ENCODE measurements at regions not wholly inside any gene's neighbourhood (a gene's known extent, or its start where the extent isn't known, plus 50 kb on each side); places are given as distances from the start of the nearest gene placed in this dataset.
A peak's percentile ranks its signal among the peaks of the same experiment; 100 is the strongest.
"Not testable (repeated sequence)": the region's sequence is repeated elsewhere in the genome, so short reads cannot be mapped to it uniquely, and the experiment has no call there.

GRCh38 chr10:47599657-47600056 lies 76.2 kb upstream of the AGAP9 start:
- not testable (repeated sequence) for H3K27me3 Mint-ChIP-seq; H3K27ac Mint-ChIP-seq; ATAC-seq (ENCODE audit: low read depth); H3K36me3 Mint-ChIP-seq; H3K4me3 Mint-ChIP-seq; H3K4me1 Mint-ChIP-seq; H3K9me3 Mint-ChIP-seq; DNase-seq (ENCODE audit: low spot score in 2 of 2)

GRCh38 chr10:47593805-47594204 lies 70.4 kb upstream of the AGAP9 start:
- not testable (repeated sequence) for ATAC-seq (ENCODE audit: low read depth); H3K27ac Mint-ChIP-seq; DNase-seq (ENCODE audit: low spot score in 2 of 2); H3K36me3 Mint-ChIP-seq; H3K4me1 Mint-ChIP-seq; H3K27me3 Mint-ChIP-seq; H3K9me3 Mint-ChIP-seq; H3K4me3 Mint-ChIP-seq

GRCh38 chr10:47593129-47593528 lies 69.7 kb upstream of the AGAP9 start:
- not testable (repeated sequence) for H3K4me3 Mint-ChIP-seq; ATAC-seq (ENCODE audit: low read depth); H3K27ac Mint-ChIP-seq; H3K4me1 Mint-ChIP-seq; H3K9me3 Mint-ChIP-seq; H3K36me3 Mint-ChIP-seq; H3K27me3 Mint-ChIP-seq; DNase-seq (ENCODE audit: low spot score in 2 of 2)

- not testable (repeated sequence) for H3K27me3 Mint-ChIP-seq; H3K4me3 Mint-ChIP-seq; DNase-seq (ENCODE audit: low spot score in 2 of 2); H3K9me3 Mint-ChIP-seq; ATAC-seq (ENCODE audit: low read depth); H3K36me3 Mint-ChIP-seq; H3K4me1 Mint-ChIP-seq; H3K27ac Mint-ChIP-seq
Measured at GRCh38 chr10:47590956-47591355, 67.5 kb upstream of the AGAP9 start.

GRCh38 chr10:47590534-47590933 lies 67.1 kb upstream of the AGAP9 start:
- not testable (repeated sequence) for DNase-seq (ENCODE audit: low spot score in 2 of 2); H3K36me3 Mint-ChIP-seq; H3K4me1 Mint-ChIP-seq; H3K27me3 Mint-ChIP-seq; H3K9me3 Mint-ChIP-seq; H3K4me3 Mint-ChIP-seq; H3K27ac Mint-ChIP-seq
- peak; percentile 26 for ATAC-seq (ENCODE audit: low read depth)

- H3K36me3 Mint-ChIP-seq; H3K27ac Mint-ChIP-seq; H3K9me3 Mint-ChIP-seq; ATAC-seq (ENCODE audit: low read depth); H3K27me3 Mint-ChIP-seq; H3K4me3 Mint-ChIP-seq; DNase-seq (ENCODE audit: low spot score in 2 of 2); H3K4me1 Mint-ChIP-seq: not testable (repeated sequence)
Measured at GRCh38 chr10:47582051-47582450, 58.6 kb upstream of the AGAP9 start.

GRCh38 chr10:47580063-47580462 lies 56.6 kb upstream of the AGAP9 start:
- ATAC-seq (ENCODE audit: low read depth); H3K4me3 Mint-ChIP-seq; DNase-seq (ENCODE audit: low spot score in 2 of 2); H3K9me3 Mint-ChIP-seq; H3K27ac Mint-ChIP-seq; H3K36me3 Mint-ChIP-seq; H3K4me1 Mint-ChIP-seq; H3K27me3 Mint-ChIP-seq: not testable (repeated sequence)

GRCh38 chr10:47578547-47578946 lies 55.1 kb upstream of the AGAP9 start:
- not testable (repeated sequence) for H3K9me3 Mint-ChIP-seq; H3K4me1 Mint-ChIP-seq; H3K4me3 Mint-ChIP-seq; H3K27me3 Mint-ChIP-seq; DNase-seq (ENCODE audit: low spot score in 2 of 2); H3K36me3 Mint-ChIP-seq; ATAC-seq (ENCODE audit: low read depth); H3K27ac Mint-ChIP-seq
